ENCODE measurements at regions not wholly inside any gene's neighbourhood (a gene's known extent, or its start where the extent isn't known, plus 50 kb on each side); places are given as distances from the start of the nearest gene placed in this dataset.
"Not testable (repeated sequence)": the region's sequence is repeated elsewhere in the genome, so short reads cannot be mapped to it uniquely, and the experiment has no call there.

GRCh38 chr4:12445711-12446235, 1017.1 kb upstream of the HS3ST1 start:
- TF ChIP-seq POLR2AphosphoS5 (IDR thresholded peaks at IDR 0.05; ENCODE audit: borderline replicate concordance, low read depth, low read length) (no peak), FOXP2 (optimal IDR thresholded peaks at IDR 0.05; ENCODE audit: control extremely low read depth, extremely low read length, insufficient read depth) (no peak), EZH2 (IDR thresholded peaks at IDR 0.05) (no peak)
- H3K27ac ChIP-seq, result no peak overlapping the region

GRCh38 chr4:12439633-12440305, 1011.1 kb upstream of the HS3ST1 start:
- Histone ChIP-seq H3K4me3 (no peak overlapping the region), H3K9me3 (ENCODE audit: low read depth, low read length) (no peaks in the 10 kb centered on the region), H3K27ac (no peak overlapping the region), H3K36me3 (ENCODE audit: insufficient read depth, low read length) (no peaks in the 10 kb centered on the region), H3K9ac (ENCODE audit: insufficient read length) (no peak overlapping the region)
- no peak for DNase-seq (ENCODE audit: low read depth, low spot score)
- TF ChIP-seq POLR2AphosphoS5 (IDR thresholded peaks at IDR 0.05; ENCODE audit: borderline replicate concordance, low read depth, low read length) (no peak), EZH2 (IDR thresholded peaks at IDR 0.05) (no peak), FOXP2 (optimal IDR thresholded peaks at IDR 0.05; ENCODE audit: control extremely low read depth, extremely low read length, insufficient read depth) (no peak)

More at GRCh38 chr4:12445711-12446235, 1017.1 kb upstream of the HS3ST1 start:
- Histone ChIP-seq H3K4me3 (no peak overlapping the region), H3K9me3 (ENCODE audit: low read depth, low read length) (no peaks in the 10 kb centered on the region), H3K9ac (ENCODE audit: insufficient read length) (no peak overlapping the region), H3K36me3 (ENCODE audit: insufficient read depth, low read length) (no peaks in the 10 kb centered on the region)
- no peak for DNase-seq (ENCODE audit: low read depth, low spot score)

GRCh38 chr4:12431259-12431658, 1002.6 kb upstream of the HS3ST1 start:
- H3K27ac ChIP-seq; H3K4me3 ChIP-seq; DNase-seq (ENCODE audit: low read depth, low spot score); H3K9me3 ChIP-seq (ENCODE audit: low read depth, low read length); H3K36me3 ChIP-seq (ENCODE audit: insufficient read depth, low read length); H3K9ac ChIP-seq (ENCODE audit: insufficient read length): not testable (repeated sequence)

- H3K27ac ChIP-seq, result peak overlapping the region; percentile 92
- no peaks in the 10 kb centered on the region for H3K36me3 ChIP-seq (ENCODE audit: insufficient read depth, low read length)
- TF ChIP-seq FOXP2 (optimal IDR thresholded peaks at IDR 0.05; ENCODE audit: control extremely low read depth, extremely low read length, insufficient read depth) (no peak), EZH2 (IDR thresholded peaks at IDR 0.05) (no peak), POLR2AphosphoS5 (IDR thresholded peaks at IDR 0.05; ENCODE audit: borderline replicate concordance, low read depth, low read length) (no peak)
- H3K4me3 ChIP-seq, result no peak overlapping the region
- DNase-seq (ENCODE audit: low read depth, low spot score), result no peak
- no peaks in the 10 kb centered on the region; the same call in 1 of the 2 replicates for H3K9me3 ChIP-seq (ENCODE audit: low read depth, low read length)
- H3K9ac ChIP-seq (ENCODE audit: insufficient read length), result no peak overlapping the region
Observed at GRCh38 chr4:12421364-12421763, 992.7 kb upstream of the HS3ST1 start.

- TF ChIP-seq FOXP2 (optimal IDR thresholded peaks at IDR 0.05; ENCODE audit: control extremely low read depth, extremely low read length, insufficient read depth) (no peak), EZH2 (IDR thresholded peaks at IDR 0.05) (no peak), POLR2AphosphoS5 (IDR thresholded peaks at IDR 0.05; ENCODE audit: borderline replicate concordance, low read depth, low read length) (no peak)
- no peak for DNase-seq (ENCODE audit: low read depth, low spot score)
- no peaks in the 10 kb centered on the region for H3K36me3 ChIP-seq (ENCODE audit: insufficient read depth, low read length)
- no peaks in the 10 kb centered on the region for H3K9me3 ChIP-seq (ENCODE audit: low read depth, low read length)
- no peak overlapping the region for H3K9ac ChIP-seq (ENCODE audit: insufficient read length)
- H3K27ac ChIP-seq, result no peak overlapping the region; the same call in 1 of the 2 replicates
- H3K4me3 ChIP-seq, result no peak overlapping the region
Observed at GRCh38 chr4:12416755-12417154, 988.1 kb upstream of the HS3ST1 start.

GRCh38 chr4:12414181-12414812, 985.6 kb upstream of the HS3ST1 start:
- Histone ChIP-seq H3K36me3 (ENCODE audit: insufficient read depth, low read length) (no peaks in the 10 kb centered on the region), H3K9me3 (ENCODE audit: low read depth, low read length) (no peaks in the 10 kb centered on the region), H3K27ac (no peak overlapping the region), H3K4me3 (no peak overlapping the region), H3K9ac (ENCODE audit: insufficient read length) (no peak overlapping the region)
- no peak for TF ChIP-seq FOXP2 (optimal IDR thresholded peaks at IDR 0.05; ENCODE audit: control extremely low read depth, extremely low read length, insufficient read depth)
- TF ChIP-seq EZH2 (IDR thresholded peaks at IDR 0.05), result no peak
- no peak for TF ChIP-seq POLR2AphosphoS5 (IDR thresholded peaks at IDR 0.05; ENCODE audit: borderline replicate concordance, low read depth, low read length)
- no peak for DNase-seq (ENCODE audit: low read depth, low spot score)

- H3K4me3 ChIP-seq, result no peak overlapping the region
- no peak for TF ChIP-seq POLR2AphosphoS5 (IDR thresholded peaks at IDR 0.05; ENCODE audit: borderline replicate concordance, low read depth, low read length)
- TF ChIP-seq EZH2 (IDR thresholded peaks at IDR 0.05), result no peak
- TF ChIP-seq FOXP2 (optimal IDR thresholded peaks at IDR 0.05; ENCODE audit: control extremely low read depth, extremely low read length, insufficient read depth), result no peak
- H3K9me3 ChIP-seq (ENCODE audit: low read depth, low read length), result no peaks in the 10 kb centered on the region
- no peak overlapping the region for H3K27ac ChIP-seq
- no peaks in the 10 kb centered on the region for H3K36me3 ChIP-seq (ENCODE audit: insufficient read depth, low read length)
- DNase-seq (ENCODE audit: low read depth, low spot score), result no peak
- H3K9ac ChIP-seq (ENCODE audit: insufficient read length), result no peak overlapping the region
Observed at GRCh38 chr4:12411072-12411471, 982.4 kb upstream of the HS3ST1 start.

GRCh38 chr4:12409507-12410190, 981.0 kb upstream of the HS3ST1 start:
- no peaks in the 10 kb centered on the region for H3K9me3 ChIP-seq (ENCODE audit: low read depth, low read length)
- H3K36me3 ChIP-seq (ENCODE audit: insufficient read depth, low read length), result no peaks in the 10 kb centered on the region
- TF ChIP-seq FOXP2 (optimal IDR thresholded peaks at IDR 0.05; ENCODE audit: control extremely low read depth, extremely low read length, insufficient read depth) (no peak), EZH2 (IDR thresholded peaks at IDR 0.05) (no peak), POLR2AphosphoS5 (IDR thresholded peaks at IDR 0.05; ENCODE audit: borderline replicate concordance, low read depth, low read length) (no peak)
- no peak for DNase-seq (ENCODE audit: low read depth, low spot score)
- H3K27ac ChIP-seq, result no peak overlapping the region
- no peak overlapping the region for H3K4me3 ChIP-seq
- no peak overlapping the region for H3K9ac ChIP-seq (ENCODE audit: insufficient read length)
